CD14-positive monocyte (primary cell): ENCODE measurements at regions not wholly inside any gene's neighbourhood (a gene's known extent, or its start where the extent isn't known, plus 50 kb on each side); places are given as distances from the start of the nearest gene placed in this dataset.
A peak's percentile ranks its signal among the peaks of the same experiment; 100 is the strongest.

Source experiments
- DNase-seq, 3 donors: peaks; one replicate each; pipeline ENCODE4 v3.0.0-alpha.2; 2011 to 2022
- H2AFZ ChIP-seq: 2 replicates; pipeline ENCODE4 v1.6.0; 2012; ENCODE audit warnings: mild to moderate bottlenecking, low read depth, low read length, inconsistent platforms; ENCODE audit not compliant: insufficient read depth, poor library complexity, severe bottlenecking
- H3K27ac ChIP-seq, 2 donors: 1 replicate in 1 of 2; 2 replicates in 1 of 2; pipeline ENCODE4 v1.5.1; 2012 to 2013; ENCODE audit warnings: low read length in 2 of 2, control low read depth in 1 of 2, inconsistent platforms in 1 of 2, low read depth in 1 of 2, mild to moderate bottlenecking in 1 of 2
- H3K27me3 ChIP-seq, 2 donors: one replicate each; pipeline versions ENCODE4 v1.6.0 to v1.6.1; 2011 to 2013; ENCODE audit warnings: low read length in 2 of 2; ENCODE audit not compliant: control insufficient read depth in 2 of 2, insufficient read depth in 2 of 2
- H3K36me3 ChIP-seq, 2 donors: replicated peaks in 1 of 2; 1 replicate in 1 of 2; 2 replicates in 1 of 2; pipeline versions ENCODE4 v1.5.1 to v1.6.1; 2012 to 2013; ENCODE audit warnings: low read length in 2 of 2, control low read depth in 1 of 2, inconsistent platforms in 1 of 2, mild to moderate bottlenecking in 1 of 2; ENCODE audit not compliant: insufficient read depth in 2 of 2, control insufficient read depth in 1 of 2
- H3K4me1 ChIP-seq, 2 donors: 1 replicate in 1 of 2; 2 replicates in 1 of 2; pipeline versions ENCODE4 v1.5.1 to v1.6.1; 2012 to 2013; ENCODE audit warnings: low read length in 2 of 2, control low read depth in 1 of 2, inconsistent platforms in 1 of 2, mild to moderate bottlenecking in 1 of 2, moderate library complexity in 1 of 2; ENCODE audit not compliant: insufficient read depth in 2 of 2, control insufficient read depth in 1 of 2
- H3K4me2 ChIP-seq: replicated peaks from 2 replicates; pipeline ENCODE3; 2012; ENCODE audit warnings: low read length, moderate library complexity, mild to moderate bottlenecking; ENCODE audit not compliant: poor library complexity, severe bottlenecking; ENCODE audit errors: extremely low read depth
- H3K4me3 ChIP-seq, 3 experiments: fragments of 200-600 bp in 1 of 3; sonication (generic) in 1 of 3; replicated peaks in 1 of 3; 1 replicate in 2 of 3; 2 replicates in 1 of 3; pipeline ENCODE4 v1.5.1; 2011 to 2013; ENCODE audit warnings: low read length in 3 of 3, mild to moderate bottlenecking in 3 of 3, control low read depth in 2 of 3, low read depth in 2 of 3, inconsistent platforms in 1 of 3, moderate library complexity in 1 of 3
- H3K79me2 ChIP-seq: 2 replicates; pipeline ENCODE4 v1.6.0; 2012; ENCODE audit warnings: mild to moderate bottlenecking, control low read depth, inconsistent platforms, low read length, moderate library complexity; ENCODE audit not compliant: insufficient read depth
- H3K9ac ChIP-seq: 2 replicates; pipeline ENCODE4 v1.6.0; 2017; ENCODE audit warnings: low read length, mild to moderate bottlenecking; ENCODE audit not compliant: insufficient read depth, poor library complexity, severe bottlenecking
- H3K9me3 ChIP-seq, 2 donors: replicated peaks in 1 of 2; 1 replicate in 1 of 2; 2 replicates in 1 of 2; pipeline versions ENCODE4 v1.5.1 to v1.6.1; 2012 to 2013; ENCODE audit warnings: low read length in 2 of 2, control low read depth in 1 of 2; ENCODE audit not compliant: control insufficient read depth in 1 of 2, insufficient read depth in 1 of 2
- H4K20me1 ChIP-seq: 2 replicates; pipeline ENCODE4 v1.6.0; 2012; ENCODE audit warnings: mild to moderate bottlenecking, low read length, control low read depth, moderate library complexity; ENCODE audit not compliant: insufficient read depth
- H3K27ac Mint-ChIP-seq, 7 donors: one replicate each; pipeline ENCODE4 v1.8.0; 2020; ENCODE audit warnings: mild to moderate bottlenecking in 7 of 7, mixed read lengths in 7 of 7, moderate library complexity in 6 of 7, inconsistent platforms in 2 of 7
- H3K27me3 Mint-ChIP-seq, 3 donors: one replicate each; pipeline ENCODE4 v1.8.0; 2021 to 2022; ENCODE audit warnings: low read depth in 3 of 3, mild to moderate bottlenecking in 3 of 3, mixed read lengths in 3 of 3, moderate library complexity in 3 of 3, inconsistent platforms in 1 of 3
- H3K36me3 Mint-ChIP-seq, 2 donors: one replicate each; pipeline ENCODE4 v1.8.0; 2020; ENCODE audit warnings: mixed read lengths in 2 of 2, inconsistent platforms in 1 of 2, mild to moderate bottlenecking in 1 of 2
- H3K4me1 Mint-ChIP-seq: one replicate; pipeline ENCODE4 v1.8.0; 2020; ENCODE audit warnings: mild to moderate bottlenecking, mixed read lengths
- H3K4me3 Mint-ChIP-seq, 2 donors: one replicate each; pipeline ENCODE4 v1.8.0; 2020; ENCODE audit warnings: mild to moderate bottlenecking in 2 of 2, mixed read lengths in 2 of 2, moderate library complexity in 1 of 2
- H3K9me3 Mint-ChIP-seq, 7 donors: one replicate each; pipeline ENCODE4 v1.8.0; 2020 to 2022; ENCODE audit warnings: mixed read lengths in 7 of 7, mild to moderate bottlenecking in 6 of 7, moderate library complexity in 6 of 7, inconsistent platforms in 2 of 7
- WGBS: methylation state at CpG from one replicate; pipeline ENCODE4 v1.1.5; 2013; ENCODE audit warnings: missing lambda C conversion rate; ENCODE audit not compliant: insufficient coverage; 5-methylcytosine and 5-hydroxymethylcytosine counted together
- intact Hi-C, 2 donors: fragments of 100-400 bp; cut with micrococcal nuclease; formaldehyde crosslinking; loops; one replicate each; pipeline versions ENCODE4 v1.15.0 to v1.15.1; 2023
- TF ChIP-seq, protein P1 (sequence below): fragments of 200-600 bp; IDR thresholded peaks from one replicate; pipeline ENCODE4 v1.8.0; 2022; ENCODE audit warnings: antibody characterized with exemption, mild to moderate bottlenecking

GRCh38 chr3:182276512-182276911, 516.8 kb upstream of the ATP11B start:
- intact Hi-C loops, result no loop called here
- TF ChIP-seq, protein P1, sequence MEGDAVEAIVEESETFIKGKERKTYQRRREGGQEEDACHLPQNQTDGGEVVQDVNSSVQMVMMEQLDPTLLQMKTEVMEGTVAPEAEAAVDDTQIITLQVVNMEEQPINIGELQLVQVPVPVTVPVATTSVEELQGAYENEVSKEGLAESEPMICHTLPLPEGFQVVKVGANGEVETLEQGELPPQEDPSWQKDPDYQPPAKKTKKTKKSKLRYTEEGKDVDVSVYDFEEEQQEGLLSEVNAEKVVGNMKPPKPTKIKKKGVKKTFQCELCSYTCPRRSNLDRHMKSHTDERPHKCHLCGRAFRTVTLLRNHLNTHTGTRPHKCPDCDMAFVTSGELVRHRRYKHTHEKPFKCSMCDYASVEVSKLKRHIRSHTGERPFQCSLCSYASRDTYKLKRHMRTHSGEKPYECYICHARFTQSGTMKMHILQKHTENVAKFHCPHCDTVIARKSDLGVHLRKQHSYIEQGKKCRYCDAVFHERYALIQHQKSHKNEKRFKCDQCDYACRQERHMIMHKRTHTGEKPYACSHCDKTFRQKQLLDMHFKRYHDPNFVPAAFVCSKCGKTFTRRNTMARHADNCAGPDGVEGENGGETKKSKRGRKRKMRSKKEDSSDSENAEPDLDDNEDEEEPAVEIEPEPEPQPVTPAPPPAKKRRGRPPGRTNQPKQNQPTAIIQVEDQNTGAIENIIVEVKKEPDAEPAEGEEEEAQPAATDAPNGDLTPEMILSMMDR, result no peak

DNA sequence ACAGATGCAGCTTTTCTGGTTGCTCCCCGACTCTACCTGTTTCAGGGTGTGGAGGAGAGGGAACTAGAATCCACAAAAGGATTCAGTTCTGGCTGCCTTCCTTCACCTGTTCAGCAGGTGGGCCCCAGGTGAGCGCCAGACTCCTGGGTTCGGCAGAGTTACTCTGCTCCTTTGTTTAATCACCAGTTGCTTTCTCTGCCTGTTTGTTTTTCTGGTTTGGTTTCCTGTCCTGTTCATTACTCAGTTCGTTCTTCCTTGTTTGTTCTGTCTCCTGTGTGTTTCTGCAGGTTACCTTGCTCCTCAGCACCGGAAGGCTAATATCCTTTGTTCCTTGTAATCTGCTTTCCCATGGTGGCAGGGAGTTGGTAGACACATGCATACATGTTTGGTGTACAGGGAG, 508.5 kb upstream of the ATP11B start:
- no peaks in the 10 kb centered on the region for H3K27me3 ChIP-seq
- no peaks in the 10 kb centered on the region for H3K79me2 ChIP-seq
- H3K36me3 Mint-ChIP-seq, result no peaks in the 10 kb centered on the region
- no peaks in the 10 kb centered on the region for H3K9me3 ChIP-seq
- intact Hi-C loops, result no loop called here
- no peak overlapping the region for H3K4me2 ChIP-seq
- no peaks in the 10 kb centered on the region for H3K4me1 ChIP-seq
- no peaks in the 10 kb centered on the region for H3K4me1 Mint-ChIP-seq
- no peak overlapping the region for H3K9ac ChIP-seq
- peaks cover 0 to 1% (median 0%) of the 10 kb centered on the region in 3 donors for H3K27me3 Mint-ChIP-seq
- TF ChIP-seq, protein P1, result no peak
- H2AFZ ChIP-seq, result no peak overlapping the region
- no peaks in the 10 kb centered on the region for H4K20me1 ChIP-seq
- DNase-seq, result no peak
- peak overlapping the region in 1 of 7 donors; percentile 26 for H3K27ac Mint-ChIP-seq
- H3K36me3 ChIP-seq, result no peaks in the 10 kb centered on the region
- H3K4me3 Mint-ChIP-seq, result no peak overlapping the region
- WGBS, result 79% methylated on average over 4 of the region's 5 CpGs
- peaks cover 0 to 6% (median 0%) of the 10 kb centered on the region in 7 donors for H3K9me3 Mint-ChIP-seq
- no peak overlapping the region for H3K27ac ChIP-seq
- no peak overlapping the region for H3K4me3 ChIP-seq

More at GRCh38 chr3:182276512-182276911, 516.8 kb upstream of the ATP11B start:
- no peaks in the 10 kb centered on the region for H3K9me3 ChIP-seq
- 40% methylated on average over 3 of the region's 4 CpGs for WGBS
- H3K4me1 ChIP-seq, result no peaks in the 10 kb centered on the region
- H3K4me3 ChIP-seq, result no peak overlapping the region
- H3K79me2 ChIP-seq, result no peaks in the 10 kb centered on the region
- no peak overlapping the region for H3K4me3 Mint-ChIP-seq
- no peaks in the 10 kb centered on the region for H3K4me1 Mint-ChIP-seq
- no peak overlapping the region for H3K27ac Mint-ChIP-seq
- H3K4me2 ChIP-seq, result no peak overlapping the region
- H3K36me3 ChIP-seq, result no peaks in the 10 kb centered on the region
- no peak for DNase-seq
- no peaks in the 10 kb centered on the region for H3K27me3 ChIP-seq
- no peaks in the 10 kb centered on the region for H4K20me1 ChIP-seq
- H3K27me3 Mint-ChIP-seq, result peaks cover 0 to 4% (median 0%) of the 10 kb centered on the region in 3 donors
- H3K9ac ChIP-seq, result no peak overlapping the region
- no peaks in the 10 kb centered on the region for H3K36me3 Mint-ChIP-seq
- peaks cover 0 to 4% (median 0%) of the 10 kb centered on the region in 7 donors for H3K9me3 Mint-ChIP-seq
- no peak overlapping the region for H3K27ac ChIP-seq
- H2AFZ ChIP-seq, result no peak overlapping the region
